ENCODE measurements at regions not wholly inside any gene's neighbourhood (a gene's known extent, or its start where the extent isn't known, plus 50 kb on each side); places are given as distances from the start of the nearest gene placed in this dataset.

DNA sequence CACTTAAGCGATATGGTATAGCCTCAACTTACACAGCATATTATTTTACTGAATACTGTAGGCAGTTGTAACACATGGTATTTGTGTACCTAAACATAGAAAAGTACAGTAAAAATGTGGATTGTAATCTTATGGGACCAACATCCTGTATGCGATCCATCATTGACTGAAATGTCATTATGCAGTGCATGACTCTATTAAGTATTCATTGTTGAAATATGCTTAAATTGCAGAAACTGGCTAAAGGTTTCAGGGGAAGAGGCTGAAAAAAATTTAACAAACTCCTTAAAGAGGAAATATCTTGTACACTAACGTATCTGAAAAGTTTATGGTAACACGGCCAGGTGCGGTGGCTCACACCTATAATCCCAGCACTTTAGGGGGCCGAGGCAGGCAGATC is 214.1 kb upstream of the PARD3B start:
- DNase-seq = no peak

DNA sequence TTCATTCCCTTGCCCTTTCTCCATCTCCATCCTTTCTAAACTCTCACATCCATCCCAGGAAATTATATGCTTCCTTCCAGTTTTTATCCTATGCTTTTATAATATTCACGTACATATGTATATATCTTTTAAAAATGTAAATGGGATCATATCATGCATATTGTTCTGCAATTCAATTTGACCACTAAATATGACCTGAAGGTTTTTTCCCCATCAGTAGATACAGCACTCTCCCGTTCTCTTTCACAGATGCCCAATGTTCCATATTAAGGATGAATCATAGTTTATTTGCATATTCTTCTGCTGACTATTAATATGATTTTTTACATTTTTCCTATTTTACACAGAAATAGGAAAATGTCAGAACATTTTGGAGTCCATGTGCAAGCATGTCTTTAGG is 213.3 kb upstream of the PARD3B start:
- DNase-seq = no peak

DNA sequence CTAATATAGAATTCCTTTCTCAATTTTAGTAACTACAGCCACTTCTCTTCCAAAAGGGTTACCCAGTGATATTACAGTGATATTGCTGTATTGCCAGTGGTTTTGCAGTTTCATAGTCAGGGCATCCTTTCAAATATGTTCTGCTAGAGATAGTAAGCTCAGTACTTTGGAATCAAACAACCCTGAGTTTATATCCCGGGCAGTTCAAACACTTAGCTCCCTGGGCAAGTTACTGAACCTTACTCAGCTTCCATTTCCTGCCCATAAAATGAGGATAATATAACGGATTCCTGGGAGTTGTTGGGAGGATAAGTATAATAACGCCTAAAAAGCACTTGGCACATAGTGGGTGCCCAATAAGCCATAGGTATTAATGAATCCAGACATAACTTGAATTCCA is 212.6 kb upstream of the PARD3B start:
- no peak for DNase-seq

DNA sequence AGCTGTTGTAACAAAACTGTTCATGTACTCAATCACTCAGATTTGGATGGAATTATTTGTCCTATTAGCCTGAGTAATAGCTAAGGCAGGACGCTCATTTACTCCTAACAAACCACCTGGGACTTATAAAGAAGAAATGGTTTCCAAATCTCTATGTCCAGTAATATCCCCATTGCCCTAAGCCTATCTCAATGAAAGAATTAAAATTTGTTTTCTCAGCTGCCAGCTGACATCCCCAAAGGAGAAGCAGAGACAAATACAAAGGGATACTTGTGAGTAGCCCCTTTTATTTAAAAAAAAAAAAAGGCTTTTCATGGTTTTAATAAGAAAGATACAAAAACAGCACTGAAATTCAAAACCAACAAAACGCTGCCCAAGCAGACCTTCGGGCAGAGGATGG is 211.4 kb upstream of the PARD3B start:
- no peak for DNase-seq

DNA sequence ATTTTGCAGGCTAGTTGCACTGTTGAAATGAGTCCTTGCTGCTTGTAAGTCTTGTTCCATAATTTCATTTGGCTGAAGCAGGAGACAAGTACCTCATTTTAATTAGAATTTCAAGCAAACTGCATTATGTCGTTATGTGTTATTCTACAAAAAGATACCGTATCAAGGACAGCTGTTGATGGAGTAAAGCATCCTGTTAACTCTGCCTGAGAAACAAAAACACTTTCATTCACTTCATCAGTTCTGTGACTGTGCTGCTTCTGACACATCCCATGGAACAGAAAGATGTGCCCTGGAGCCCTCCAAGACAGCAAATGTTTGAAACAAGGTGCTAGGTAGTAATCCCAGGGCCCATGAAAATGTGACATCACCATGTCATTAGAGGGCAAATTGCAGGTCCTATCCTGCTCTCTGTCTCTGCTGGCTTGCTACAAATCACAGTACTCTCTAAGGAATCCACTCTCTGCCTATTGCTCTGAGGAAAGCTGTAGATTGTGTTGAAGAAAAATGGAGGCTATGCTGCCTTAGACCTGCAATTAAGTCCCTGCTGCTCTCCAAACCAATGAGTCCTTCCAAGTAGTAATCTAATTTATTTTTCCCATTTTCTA is 209.7 kb upstream of the PARD3B start:
- no peak for DNase-seq

DNA sequence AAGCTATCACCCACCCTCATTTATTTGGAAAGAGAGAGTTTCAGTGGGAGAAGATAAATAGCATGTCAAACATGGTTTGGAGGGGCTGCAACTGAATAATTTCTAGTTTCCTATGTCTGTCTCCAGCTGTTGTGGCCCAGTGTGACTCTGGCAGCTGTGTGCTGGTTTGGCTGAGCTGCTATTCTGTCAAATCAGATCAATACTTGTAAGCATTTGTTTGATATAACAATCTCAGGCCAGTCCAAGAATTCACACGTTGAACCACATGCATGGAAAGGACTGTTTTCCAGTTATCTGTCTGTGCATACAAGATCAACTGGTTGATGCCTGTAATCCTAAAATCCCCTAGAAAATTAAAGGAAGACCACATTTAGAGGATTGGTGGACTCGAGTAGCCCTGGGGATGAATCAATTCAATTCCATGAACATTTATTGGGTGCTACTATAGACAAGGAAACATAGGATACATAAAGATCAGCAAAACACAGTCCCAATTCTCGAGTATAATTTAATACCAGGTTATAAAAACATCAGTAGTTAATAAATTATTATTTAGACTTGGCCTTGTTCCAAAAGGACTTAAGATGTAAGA is 209.0 kb upstream of the PARD3B start:
- DNase-seq = no peak

DNA sequence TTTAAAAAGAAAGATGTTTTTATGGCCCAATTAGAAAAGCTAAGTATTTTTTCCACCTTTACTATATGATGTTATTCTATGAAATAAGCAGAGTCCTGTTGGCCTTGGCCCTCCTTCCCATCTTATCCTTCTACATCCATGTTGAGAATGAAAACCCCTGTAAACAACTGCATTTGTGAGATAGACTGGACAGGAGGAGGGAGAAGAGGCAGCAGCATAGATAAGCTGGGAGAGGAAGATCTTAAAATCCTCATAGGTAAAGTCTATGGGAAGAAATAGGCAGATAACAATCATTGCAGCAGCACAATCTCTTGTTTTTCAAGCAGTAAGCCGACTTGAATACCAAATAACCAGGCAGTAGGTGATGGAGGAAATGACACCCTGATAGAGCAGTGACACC is 207.6 kb upstream of the PARD3B start:
- DNase-seq = no peak

DNA sequence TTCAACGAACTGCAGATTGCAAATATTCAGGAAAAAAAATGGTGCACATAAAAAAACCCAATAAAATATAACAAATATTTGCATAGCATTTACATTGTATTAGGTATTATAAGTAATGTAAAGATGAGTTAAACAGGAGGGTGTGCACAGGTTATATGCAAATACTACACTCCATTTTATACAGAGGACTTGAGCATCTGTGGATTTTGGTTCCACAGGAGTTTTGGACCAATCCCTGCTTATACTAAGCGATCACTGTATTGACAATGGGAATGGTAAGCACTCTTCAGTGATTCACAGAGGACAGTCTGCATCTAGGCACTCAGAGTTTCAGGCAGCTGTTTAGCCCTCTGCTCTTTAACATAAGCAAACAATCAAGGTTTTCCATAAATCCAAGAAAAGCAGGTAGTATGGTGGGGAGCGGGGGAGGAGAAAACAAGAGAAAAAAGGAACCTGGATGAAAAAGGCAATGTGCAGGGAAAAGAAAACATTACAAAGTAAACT is 206.0 kb upstream of the PARD3B start:
- DNase-seq = no peak

DNA sequence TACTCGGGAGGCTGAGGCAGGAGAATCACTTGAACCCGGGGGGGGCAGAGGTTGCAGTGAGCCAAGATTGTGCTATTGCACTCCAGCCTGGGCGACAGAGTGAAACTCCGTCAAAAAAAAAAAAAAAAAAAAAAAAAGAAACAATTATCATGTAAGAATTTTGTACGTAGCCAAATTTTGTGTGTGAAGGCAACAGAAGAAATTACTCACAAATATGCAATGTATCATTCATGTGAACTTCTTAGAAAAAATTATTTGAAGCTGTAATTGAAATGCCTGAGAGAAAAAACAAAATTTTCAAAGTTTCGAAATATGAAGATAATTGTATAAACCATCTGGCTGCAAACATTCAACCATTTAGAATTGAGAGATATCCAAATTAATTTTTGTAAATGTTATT is 204.8 kb upstream of the PARD3B start:
- no peak for DNase-seq

DNA sequence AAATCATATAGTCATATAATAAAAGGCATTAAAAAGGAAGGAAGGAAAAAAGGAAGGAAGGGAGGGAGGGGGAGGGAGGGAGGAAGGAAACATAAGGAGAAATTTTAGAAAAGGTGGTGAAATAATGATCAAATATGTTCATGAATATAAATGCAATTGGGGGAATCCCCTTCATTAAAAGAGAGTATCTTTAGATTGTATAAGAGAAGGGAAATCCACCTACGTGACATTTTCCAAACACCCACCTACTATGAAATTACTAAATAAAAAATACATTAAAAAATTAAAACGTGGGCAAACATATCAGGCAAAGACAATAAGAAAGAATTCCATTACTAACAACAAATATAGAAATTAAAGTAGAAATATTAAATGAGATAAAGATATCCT is 203.4 kb upstream of the PARD3B start:
- no peak for DNase-seq

DNA sequence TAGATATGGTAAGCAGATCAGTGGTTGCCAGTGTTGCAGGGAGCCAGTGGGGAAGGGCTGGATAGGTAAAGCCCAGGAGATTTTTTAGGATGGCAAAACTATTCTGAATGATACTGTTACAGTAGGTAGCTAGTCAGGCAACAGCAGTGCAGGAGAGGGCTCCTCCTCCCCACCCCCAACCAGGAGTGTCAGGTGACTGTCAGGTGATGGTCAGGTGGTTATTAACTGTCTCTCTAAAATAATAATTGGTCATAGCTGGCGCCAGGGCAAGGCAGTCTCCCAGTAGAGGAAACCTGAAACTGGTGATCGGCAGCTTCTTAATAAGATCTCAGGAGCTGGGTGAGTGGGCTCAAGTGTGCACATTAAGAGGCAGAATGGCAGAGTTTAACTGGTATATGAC is 201.6 kb upstream of the PARD3B start:
- no peak for DNase-seq

DNA sequence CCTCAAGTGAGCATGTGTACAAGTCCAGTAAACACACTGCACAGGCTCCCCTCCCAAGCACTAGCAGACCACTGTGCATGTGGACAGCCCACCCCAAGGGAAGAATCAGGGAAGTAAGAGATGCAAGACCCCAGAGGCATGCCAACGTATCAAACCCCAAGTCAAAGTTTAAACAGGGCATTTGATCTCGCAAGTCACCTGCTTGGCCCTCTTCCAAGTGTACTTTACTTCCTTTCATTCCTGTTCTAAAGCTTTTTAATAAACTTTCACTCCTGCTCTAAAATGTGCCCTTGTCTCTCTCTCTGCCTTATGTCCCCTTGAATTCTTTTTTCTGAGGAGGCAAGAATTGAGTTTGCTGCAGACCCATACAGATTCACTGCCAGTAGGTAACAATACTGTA is 201.2 kb upstream of the PARD3B start:
- DNase-seq = no peak

DNA sequence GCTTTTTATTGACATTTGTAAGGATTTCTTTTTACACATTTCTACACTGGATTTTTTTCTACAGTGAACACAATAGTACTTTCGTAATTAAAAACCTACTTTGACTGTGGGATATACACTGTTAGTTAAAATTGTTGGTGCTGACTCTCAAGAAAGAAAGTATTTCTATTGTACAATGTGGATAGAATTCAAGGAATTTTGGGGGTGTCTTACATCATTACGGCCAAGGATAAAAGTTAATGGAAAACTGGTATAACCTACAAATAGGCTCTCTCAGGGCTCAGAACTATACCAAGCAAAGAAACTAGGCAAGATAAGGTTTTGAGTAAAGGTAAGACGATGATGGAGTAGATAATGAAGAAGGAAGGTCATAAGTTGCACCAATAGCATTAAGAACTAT is 198.4 kb upstream of the PARD3B start:
- DNase-seq = no peak

DNA sequence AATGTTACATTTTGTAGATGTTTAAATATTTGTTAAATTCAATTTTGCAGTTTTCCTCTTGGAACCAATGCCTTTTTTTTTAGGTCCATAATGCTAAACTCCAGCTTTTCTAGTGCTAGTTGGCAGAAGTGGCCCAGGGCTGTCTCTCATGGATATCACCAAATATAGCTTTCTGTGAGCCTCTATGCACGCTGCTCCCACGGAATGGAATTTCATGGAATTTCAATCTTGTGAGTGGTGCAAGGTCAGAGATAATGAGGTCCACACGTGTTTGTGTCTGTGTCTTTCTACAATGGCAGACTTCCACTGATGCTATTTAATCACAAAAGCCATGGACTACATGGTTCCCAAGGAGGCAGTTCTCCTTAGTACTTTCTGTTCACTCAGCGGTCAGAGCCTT is 191.5 kb upstream of the PARD3B start:
- no peak for DNase-seq

DNA sequence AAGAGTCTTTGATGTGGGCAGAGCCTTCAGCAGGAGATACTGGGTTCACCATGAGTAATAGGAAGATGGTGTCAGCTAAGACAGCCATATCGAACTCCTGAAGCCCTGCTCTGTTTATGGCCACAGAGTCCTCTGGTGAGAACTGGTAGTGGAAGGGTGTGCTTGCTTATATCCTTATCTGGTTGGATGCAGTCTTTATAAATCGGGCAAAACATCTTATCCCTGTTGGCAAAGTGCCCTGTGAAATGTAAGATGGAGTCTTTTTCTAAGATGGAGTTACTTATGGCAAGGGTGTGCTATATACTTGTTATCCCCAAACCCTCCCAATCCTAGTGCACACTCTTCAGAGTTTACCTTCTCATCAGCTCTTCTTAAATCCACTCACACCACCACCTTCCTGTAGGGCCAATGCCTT is 190.8 kb upstream of the PARD3B start:
- DNase-seq = no peak

DNA sequence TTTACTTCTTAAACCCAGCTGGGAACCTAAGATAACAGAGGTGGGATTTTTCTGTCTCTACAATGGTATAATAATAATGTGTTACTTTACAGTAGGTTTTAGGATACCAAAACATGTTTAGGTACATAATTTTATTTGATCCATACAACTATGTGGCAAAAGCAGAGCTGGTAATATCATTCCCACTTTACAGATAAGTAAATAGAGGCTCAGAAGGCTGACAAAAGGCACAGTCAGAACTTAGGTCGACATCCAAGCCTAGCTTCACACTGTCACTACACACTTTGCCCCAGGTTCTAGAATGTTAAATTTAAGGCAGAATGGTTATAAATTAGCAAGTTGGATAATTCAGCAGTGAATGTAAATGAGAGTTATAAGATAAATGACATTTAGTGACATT is 189.6 kb upstream of the PARD3B start:
- no peak for DNase-seq

DNA sequence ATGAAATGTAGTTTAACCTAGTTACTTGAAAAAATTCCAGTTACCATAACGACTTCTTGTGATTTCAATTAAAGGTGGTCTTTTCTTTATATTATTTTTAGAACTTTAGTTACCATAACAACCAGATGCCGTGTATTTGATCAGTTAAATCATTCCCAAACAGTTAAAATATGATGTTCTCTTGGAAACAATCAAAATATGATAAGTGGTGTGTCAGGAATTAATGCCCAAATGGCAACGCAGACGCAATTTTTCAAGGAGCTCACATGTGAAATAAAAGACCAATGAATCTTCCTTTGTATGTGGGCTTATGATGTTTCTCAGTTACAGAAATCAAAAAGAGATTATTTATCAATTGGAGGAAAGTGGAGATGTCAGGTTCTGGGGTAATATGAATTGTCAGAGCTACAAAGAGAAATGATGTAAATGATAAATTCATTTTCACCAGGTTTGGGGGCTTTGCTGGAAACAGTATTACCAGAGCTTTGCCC is 189.1 kb upstream of the PARD3B start:
- DNase-seq = no peak

DNA sequence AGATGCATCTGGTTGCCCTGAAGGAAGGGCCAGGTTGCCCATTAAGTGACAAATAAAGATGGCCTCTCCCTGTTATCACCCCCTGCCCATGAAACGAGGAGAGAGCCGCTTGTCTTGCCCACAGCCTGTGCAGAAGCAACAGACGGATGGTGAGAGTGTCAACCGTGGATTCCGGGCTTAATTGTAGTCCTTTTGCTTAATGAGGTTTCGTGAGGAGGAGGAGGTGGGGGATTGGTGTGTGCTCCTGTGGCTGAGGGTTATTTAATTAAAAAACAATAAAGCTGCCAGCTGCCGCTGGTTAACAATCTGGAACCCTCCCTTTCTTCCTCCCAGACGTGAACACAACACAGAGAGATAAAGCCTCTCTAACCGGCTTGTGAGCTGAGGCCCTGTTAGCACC is 188.0 kb upstream of the PARD3B start:
- DNase-seq = no peak

DNA sequence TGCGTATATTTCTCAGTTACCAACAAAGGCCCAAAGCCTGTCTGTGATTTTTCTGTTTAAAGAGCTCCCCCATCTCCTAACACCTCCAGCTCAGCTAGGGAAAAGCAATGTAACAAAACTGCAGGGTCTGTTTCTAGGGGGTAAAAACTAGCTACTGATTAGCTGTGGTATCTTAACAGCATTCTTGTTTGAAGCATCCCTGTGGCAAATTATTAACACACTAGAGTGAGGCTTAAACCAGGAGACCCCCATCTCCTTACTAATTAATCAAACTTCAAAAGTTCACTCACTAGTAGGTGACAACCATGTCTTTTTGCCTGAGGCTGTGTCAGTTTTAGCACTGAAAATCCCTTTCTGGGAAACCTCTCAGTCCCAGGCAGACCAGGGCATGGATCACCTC is 186.2 kb upstream of the PARD3B start:
- no peak for DNase-seq

DNA sequence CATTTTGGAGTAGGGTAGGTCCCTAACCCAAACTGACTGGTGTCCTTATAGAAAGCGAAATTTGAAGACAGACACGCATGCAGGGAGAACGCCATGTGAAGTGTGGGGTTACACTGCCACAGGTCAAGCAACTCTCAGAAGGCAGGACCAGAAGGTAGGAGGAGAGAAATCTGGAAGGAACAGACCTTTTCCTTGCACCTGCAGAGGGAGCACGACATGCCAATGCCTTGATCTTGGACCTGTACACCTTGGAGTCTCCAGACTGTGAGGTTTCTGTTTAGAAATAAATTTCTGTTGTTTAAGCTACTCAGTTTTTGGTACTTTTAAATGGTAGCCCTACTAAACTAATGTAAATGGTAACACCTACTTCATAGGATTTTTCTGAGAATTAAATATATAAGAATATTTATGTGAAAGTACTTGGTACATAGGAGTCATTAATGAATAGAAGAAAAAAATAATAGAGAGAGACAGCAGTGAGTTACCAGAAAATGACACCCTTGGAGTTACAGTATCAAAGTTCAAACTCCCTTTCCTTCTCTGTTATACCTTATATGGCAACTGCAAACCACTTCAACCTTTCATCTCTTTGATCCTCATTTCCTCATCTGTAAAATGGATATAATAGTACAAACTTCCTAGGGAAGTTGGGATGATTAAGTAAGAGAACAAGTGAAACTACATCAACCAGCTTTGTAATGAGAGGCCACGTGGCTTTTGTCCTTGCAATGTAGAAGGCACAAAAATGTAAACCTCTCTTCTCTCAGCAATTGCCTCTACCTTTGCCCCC is 184.9 kb upstream of the PARD3B start:
- DNase-seq = no peak

DNA sequence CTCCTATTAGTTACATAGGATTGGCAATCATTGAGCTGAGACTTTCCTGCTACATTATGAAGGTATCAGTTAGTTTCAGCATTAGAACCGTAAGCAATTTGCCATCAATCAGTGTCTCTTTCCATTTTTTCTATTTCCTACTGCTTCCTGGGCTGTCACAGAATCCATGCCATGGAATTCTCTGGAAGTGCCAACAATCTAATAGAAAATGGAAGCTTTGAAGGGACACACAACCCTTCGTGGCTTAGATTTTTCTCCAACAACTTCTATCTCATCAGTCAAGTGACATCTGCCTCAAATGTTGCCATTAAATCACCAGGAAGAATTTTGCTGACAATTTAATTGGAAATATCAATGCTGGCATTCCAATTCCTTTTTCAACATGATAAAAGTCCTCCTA is 183.5 kb upstream of the PARD3B start:
- DNase-seq = no peak

DNA sequence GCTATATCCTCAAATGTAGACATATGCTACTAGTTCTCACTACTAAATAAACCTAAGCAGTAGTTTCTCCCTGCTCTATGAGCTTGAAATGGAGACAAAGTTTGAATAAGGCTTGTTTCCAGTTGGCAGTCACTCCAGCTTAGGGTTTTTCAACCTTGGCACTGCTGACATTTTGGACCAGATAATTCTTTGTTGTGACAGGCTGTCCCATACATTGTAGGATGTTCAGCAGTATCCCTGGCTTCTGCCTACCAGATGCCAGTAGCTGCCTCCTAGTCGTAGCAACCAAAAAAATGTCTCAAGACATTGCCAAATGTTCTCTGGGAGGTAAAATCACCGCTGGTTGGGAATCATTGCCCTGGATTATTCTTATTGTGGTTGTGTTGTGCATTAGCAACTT is 182.7 kb upstream of the PARD3B start:
- peak in 1 of 14 donors; percentile 5 for DNase-seq

DNA sequence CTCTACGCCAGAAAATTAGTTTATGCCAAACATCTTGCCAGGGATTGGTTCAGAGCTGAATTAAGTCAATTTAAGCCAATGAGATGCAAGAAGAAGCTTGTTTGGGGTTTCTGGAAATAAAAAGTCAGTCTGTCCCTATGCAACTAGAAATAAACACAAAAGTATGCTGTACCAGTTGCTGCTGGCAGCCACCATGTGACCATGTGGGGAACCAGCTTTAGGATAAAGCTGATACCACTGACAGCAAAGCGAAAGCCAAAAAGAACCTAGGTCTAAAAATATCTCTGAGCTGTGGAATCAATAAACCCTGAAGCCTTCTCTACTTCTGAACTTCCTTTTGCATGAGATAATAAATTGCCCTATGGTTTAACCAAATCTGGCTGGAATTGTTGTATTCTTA is 181.8 kb upstream of the PARD3B start:
- DNase-seq = no peak

All from C1 segment of cervical spinal cord (tissue), 14 donors.